ENCODE measurements at regions not wholly inside any gene's neighbourhood (a gene's known extent, or its start where the extent isn't known, plus 50 kb on each side); places are given as distances from the start of the nearest gene placed in this dataset.

DNA sequence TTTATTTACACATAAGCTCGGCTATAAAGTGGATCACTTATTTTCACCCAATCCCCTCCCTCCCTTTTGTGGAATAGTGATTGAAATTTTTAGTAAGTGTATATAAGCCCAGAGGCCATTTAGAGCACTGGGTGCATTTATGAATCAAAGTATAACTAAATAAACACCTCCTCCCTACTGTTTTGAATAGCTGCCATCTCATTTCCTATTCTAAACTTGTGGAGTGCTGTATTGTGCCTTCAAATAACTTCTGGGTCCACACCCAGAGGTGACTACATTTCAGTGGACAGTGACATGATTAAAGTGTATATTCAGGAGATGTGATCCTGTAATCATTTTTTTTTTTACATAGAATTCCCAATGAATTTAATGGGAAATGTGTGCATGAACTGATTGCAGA is 104.9 kb downstream of the TEX13C start:
- Histone ChIP-seq H3K27me3 (ENCODE audit: control insufficient read depth, insufficient read depth, low read length) (no peaks in the 10 kb centered on the region), H3K4me3 (ENCODE audit: low read depth, low read length) (no peak overlapping the region), H3K36me3 (ENCODE audit: control insufficient read depth, insufficient read depth, low read length) (no peaks in the 10 kb centered on the region)
- no peak for DNase-seq (ENCODE audit: low read depth)
- ChIA-PET POLR2A (no interaction called here), CTCF (no interaction called here)
- TF ChIP-seq, protein P1, sequence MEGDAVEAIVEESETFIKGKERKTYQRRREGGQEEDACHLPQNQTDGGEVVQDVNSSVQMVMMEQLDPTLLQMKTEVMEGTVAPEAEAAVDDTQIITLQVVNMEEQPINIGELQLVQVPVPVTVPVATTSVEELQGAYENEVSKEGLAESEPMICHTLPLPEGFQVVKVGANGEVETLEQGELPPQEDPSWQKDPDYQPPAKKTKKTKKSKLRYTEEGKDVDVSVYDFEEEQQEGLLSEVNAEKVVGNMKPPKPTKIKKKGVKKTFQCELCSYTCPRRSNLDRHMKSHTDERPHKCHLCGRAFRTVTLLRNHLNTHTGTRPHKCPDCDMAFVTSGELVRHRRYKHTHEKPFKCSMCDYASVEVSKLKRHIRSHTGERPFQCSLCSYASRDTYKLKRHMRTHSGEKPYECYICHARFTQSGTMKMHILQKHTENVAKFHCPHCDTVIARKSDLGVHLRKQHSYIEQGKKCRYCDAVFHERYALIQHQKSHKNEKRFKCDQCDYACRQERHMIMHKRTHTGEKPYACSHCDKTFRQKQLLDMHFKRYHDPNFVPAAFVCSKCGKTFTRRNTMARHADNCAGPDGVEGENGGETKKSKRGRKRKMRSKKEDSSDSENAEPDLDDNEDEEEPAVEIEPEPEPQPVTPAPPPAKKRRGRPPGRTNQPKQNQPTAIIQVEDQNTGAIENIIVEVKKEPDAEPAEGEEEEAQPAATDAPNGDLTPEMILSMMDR (IDR thresholded peaks at IDR 0.05; ENCODE audit: insufficient read depth, low read depth, low read length) = no peak

DNA sequence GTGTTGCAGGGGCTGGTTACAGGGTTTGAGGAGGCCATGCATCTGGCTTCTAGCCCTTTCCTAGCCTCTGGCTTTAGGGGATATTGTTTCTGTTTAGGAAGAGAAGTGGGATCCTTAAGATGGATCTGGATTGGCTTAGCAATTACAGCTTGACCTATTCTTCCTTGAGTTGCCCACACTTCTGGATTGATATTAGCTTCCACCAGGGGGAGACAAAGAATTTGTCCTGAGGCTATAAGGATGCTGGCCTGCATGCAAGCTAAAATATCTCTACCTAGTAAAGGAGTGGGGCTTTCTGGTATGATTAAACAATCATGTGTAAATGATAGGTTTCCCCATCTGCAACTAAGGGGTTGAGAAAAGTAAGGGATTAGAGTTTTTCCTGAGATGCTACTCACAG is 117.2 kb downstream of the TEX13C start:
- TF ChIP-seq, protein P1 (IDR thresholded peaks at IDR 0.05; ENCODE audit: insufficient read depth, low read depth, low read length) = no peak
- H3K27me3 ChIP-seq (ENCODE audit: control insufficient read depth, insufficient read depth, low read length) = no peaks in the 10 kb centered on the region
- CTCF ChIA-PET = interaction anchor here (0.7 kb wide), 1 partner anchor 783 kb away, joined by 3 read pairs; no protein-coding TSS in a partner anchor
- POLR2A ChIA-PET = no interaction called here
- no peaks in the 10 kb centered on the region for H3K36me3 ChIP-seq (ENCODE audit: control insufficient read depth, insufficient read depth, low read length)
- no peak for DNase-seq (ENCODE audit: low read depth)
- H3K4me3 ChIP-seq (ENCODE audit: low read depth, low read length) = no peak overlapping the region

DNA sequence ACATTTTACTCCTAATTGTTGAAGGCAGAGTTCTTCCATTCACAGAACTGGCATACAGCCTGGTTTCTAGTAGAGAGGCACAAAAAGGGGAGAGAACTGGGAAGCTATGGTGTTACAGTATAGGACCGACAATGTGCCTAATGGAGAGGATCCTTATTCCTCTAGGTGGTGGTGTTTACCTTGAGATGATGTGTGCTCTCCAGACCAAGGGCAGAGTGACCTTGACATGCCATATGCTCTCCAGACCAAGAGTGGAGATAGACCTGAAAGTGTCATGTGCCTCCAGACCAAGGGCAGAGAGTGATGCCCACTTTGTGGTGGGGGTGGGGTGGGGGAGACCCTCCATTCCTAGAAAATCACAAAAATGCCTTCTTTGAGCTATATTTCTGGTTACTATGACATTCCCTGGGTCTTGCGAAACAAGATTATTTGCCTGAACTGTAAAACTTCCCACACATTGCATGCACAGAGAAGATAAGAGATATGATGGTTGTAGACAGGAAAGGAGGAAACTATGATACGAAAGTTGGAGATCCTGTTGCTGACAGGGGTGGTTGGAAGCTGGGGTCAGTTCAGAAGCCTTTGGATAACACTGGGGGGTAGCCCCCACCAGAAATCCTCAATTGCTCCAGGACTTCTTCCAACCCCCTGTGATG is 119.7 kb downstream of the TEX13C start:
- DNase-seq (ENCODE audit: low read depth) = no peak
- Histone ChIP-seq H3K4me3 (ENCODE audit: low read depth, low read length) (no peak overlapping the region), H3K27me3 (ENCODE audit: control insufficient read depth, insufficient read depth, low read length) (no peaks in the 10 kb centered on the region), H3K36me3 (ENCODE audit: control insufficient read depth, insufficient read depth, low read length) (no peaks in the 10 kb centered on the region)
- POLR2A ChIA-PET = no interaction called here
- TF ChIP-seq, protein P1 (IDR thresholded peaks at IDR 0.05; ENCODE audit: insufficient read depth, low read depth, low read length) = no peak
- CTCF ChIA-PET = no interaction called here

DNA sequence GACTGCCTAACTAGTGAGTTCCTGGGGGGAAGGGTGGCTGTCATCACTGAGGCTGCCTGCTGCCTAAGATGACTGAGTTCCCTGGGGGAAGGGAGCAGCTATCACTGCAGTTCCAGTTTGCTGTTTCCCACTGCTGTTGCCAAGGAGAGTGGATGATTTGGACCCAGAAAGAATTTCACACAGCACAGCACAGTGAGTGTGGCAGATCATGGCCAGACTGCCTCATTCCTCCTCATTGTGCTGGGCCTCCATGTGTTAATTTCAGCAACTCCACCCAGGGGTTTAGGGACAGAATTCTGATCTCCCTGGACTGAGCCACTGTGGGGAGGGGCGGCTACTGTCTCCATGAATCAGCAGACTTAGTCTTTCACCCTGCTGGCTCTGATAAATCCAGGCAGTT is 125.0 kb downstream of the TEX13C start:
- ChIA-PET POLR2A (no interaction called here), CTCF (no interaction called here)
- Histone ChIP-seq H3K4me3 (ENCODE audit: low read depth, low read length) (no peak overlapping the region), H3K27me3 (ENCODE audit: control insufficient read depth, insufficient read depth, low read length) (no peaks in the 10 kb centered on the region), H3K36me3 (ENCODE audit: control insufficient read depth, insufficient read depth, low read length) (no peaks in the 10 kb centered on the region)
- DNase-seq (ENCODE audit: low read depth) = no peak
- TF ChIP-seq, protein P1 (IDR thresholded peaks at IDR 0.05; ENCODE audit: insufficient read depth, low read depth, low read length) = no peak

DNA sequence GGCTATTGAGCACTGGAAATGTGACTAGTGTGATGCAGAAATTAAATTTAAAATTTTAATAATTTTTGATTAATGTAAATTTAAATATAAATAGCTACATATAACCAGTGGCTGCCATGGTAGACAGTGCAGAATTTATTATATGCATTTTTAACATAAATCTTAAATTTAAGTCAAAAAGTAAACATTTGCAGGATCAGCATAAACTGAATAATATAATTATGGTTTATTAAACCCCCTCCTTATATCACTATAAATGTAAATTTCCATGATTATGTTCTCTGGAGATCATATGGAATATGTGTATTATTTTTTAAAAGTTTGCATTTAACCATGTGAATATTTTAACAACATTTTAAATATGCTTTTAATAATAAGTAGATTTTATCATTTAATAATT is 155.8 kb downstream of the TEX13C start:
- POLR2A ChIA-PET = no interaction called here
- no peak overlapping the region for H3K4me3 ChIP-seq (ENCODE audit: low read depth, low read length)
- CTCF ChIA-PET = no interaction called here
- H3K27me3 ChIP-seq (ENCODE audit: control insufficient read depth, insufficient read depth, low read length) = no peaks in the 10 kb centered on the region
- no peak for DNase-seq (ENCODE audit: low read depth)
- TF ChIP-seq, protein P1 (IDR thresholded peaks at IDR 0.05; ENCODE audit: insufficient read depth, low read depth, low read length) = no peak
- no peaks in the 10 kb centered on the region for H3K36me3 ChIP-seq (ENCODE audit: control insufficient read depth, insufficient read depth, low read length)

All from BJ (cell line).